Kidney (tissue), 13 donors: ENCODE measurements at regions not wholly inside any gene's neighbourhood (a gene's known extent, or its start where the extent isn't known, plus 50 kb on each side); places are given as distances from the start of the nearest gene placed in this dataset.
A peak's percentile ranks its signal among the peaks of the same experiment; 100 is the strongest.

Source experiments
- DNase-seq, 5 donors: peaks; one replicate each; pipeline ENCODE4 v3.0.0-alpha.2; 2013 to 2020
- FAIRE-seq: peaks from 2 replicates; lab custom pipeline; 2012; peaks lifted over from hg19 to GRCh38; lab: Jason Lieb, UNC
- H3K27ac ChIP-seq, 2 donors: one replicate each; pipeline ENCODE4 v1.7.0; 2013; ENCODE audit warnings: low read depth in 2 of 2, low read length in 2 of 2, inconsistent platforms in 1 of 2
- H3K27me3 ChIP-seq: one replicate; pipeline ENCODE4 v1.7.1; 2013; ENCODE audit warnings: low read length, inconsistent platforms; ENCODE audit not compliant: control insufficient read depth, insufficient read depth
- H3K36me3 ChIP-seq, 3 donors: one replicate each; pipeline versions ENCODE4 v1.7.0 to v1.7.1; 2013; ENCODE audit warnings: low read length in 3 of 3, control low read depth in 1 of 3, inconsistent platforms in 1 of 3; ENCODE audit not compliant: insufficient read depth in 3 of 3, control insufficient read depth in 2 of 3
- H3K4me1 ChIP-seq, 3 donors: one replicate each; pipeline versions ENCODE4 v1.7.0 to v1.7.1; 2013; ENCODE audit warnings: low read length in 3 of 3, inconsistent platforms in 1 of 3, low read depth in 1 of 3; ENCODE audit not compliant: control insufficient read depth in 2 of 3, insufficient read depth in 2 of 3
- H3K4me3 ChIP-seq, 3 donors: one replicate each; pipeline versions ENCODE4 v1.7.0 to v1.8.1; 2013; ENCODE audit warnings: low read length in 3 of 3, control low read depth in 1 of 3, inconsistent platforms in 1 of 3
- H3K9ac ChIP-seq, 3 donors: one replicate each; pipeline versions ENCODE4 v1.7.0 to v1.7.1; 2013; ENCODE audit warnings: low read length in 3 of 3, control low read depth in 1 of 3, inconsistent platforms in 1 of 3
- H3K9me3 ChIP-seq, 3 donors: one replicate each; pipeline versions ENCODE4 v1.7.0 to v1.7.1; 2013; ENCODE audit warnings: low read length in 3 of 3, control low read depth in 1 of 3, inconsistent platforms in 1 of 3; ENCODE audit not compliant: control insufficient read depth in 2 of 3, insufficient read depth in 1 of 3
- intact Hi-C: fragments of 100-400 bp; cut with DNase I; formaldehyde crosslinking; loops from one replicate; pipeline ENCODE4 v1.11.1; 2022
- TF ChIP-seq, protein P1 (sequence below): IDR thresholded peaks from 3 replicates; pipeline ENCODE4 v1.5.1; 2012; ENCODE audit warnings: mild to moderate bottlenecking, moderate library complexity, borderline replicate concordance; ENCODE audit not compliant: insufficient read depth; ENCODE audit errors: extremely low read depth
- donor health status: control.
- donor health status: control.
- donor health status: control.
- donor health status: control.
- donor health status: control.
- donor health status: DM: yes; HTN: yes; CAD: no.
- donor health status: Normal renal cell carcinoma (clear cell type).

DNA sequence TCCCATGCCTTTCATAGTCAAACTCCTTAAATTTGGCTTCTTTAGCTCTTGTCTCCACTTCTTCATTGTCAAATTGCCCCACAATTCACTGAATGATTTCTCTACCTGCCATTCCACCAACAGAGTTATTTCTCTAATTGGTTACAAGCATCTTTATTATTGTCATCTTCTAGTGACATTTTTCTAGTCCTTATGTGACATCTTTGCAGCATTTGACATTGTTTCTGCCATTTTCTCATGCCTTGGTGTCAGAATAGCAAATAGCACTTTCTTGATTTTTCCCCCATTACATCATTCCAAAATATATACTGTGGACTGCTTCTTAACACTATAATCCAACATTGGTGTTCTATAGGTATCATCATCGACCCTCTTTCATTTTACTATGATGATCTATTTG lies 137.7 kb upstream of the HDDC2 start:
- Histone ChIP-seq H3K9ac (no peak overlapping the region), H3K4me1 (no peaks in the 10 kb centered on the region), H3K4me3 (no peak overlapping the region), H3K27me3 (no peaks in the 10 kb centered on the region), H3K27ac (no peak overlapping the region), H3K36me3 (no peaks in the 10 kb centered on the region), H3K9me3 (no peaks in the 10 kb centered on the region)
- intact Hi-C loops: no loop called here
- FAIRE-seq (no peak), DNase-seq (no peak)
- TF ChIP-seq, protein P1, sequence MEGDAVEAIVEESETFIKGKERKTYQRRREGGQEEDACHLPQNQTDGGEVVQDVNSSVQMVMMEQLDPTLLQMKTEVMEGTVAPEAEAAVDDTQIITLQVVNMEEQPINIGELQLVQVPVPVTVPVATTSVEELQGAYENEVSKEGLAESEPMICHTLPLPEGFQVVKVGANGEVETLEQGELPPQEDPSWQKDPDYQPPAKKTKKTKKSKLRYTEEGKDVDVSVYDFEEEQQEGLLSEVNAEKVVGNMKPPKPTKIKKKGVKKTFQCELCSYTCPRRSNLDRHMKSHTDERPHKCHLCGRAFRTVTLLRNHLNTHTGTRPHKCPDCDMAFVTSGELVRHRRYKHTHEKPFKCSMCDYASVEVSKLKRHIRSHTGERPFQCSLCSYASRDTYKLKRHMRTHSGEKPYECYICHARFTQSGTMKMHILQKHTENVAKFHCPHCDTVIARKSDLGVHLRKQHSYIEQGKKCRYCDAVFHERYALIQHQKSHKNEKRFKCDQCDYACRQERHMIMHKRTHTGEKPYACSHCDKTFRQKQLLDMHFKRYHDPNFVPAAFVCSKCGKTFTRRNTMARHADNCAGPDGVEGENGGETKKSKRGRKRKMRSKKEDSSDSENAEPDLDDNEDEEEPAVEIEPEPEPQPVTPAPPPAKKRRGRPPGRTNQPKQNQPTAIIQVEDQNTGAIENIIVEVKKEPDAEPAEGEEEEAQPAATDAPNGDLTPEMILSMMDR: no peak

DNA sequence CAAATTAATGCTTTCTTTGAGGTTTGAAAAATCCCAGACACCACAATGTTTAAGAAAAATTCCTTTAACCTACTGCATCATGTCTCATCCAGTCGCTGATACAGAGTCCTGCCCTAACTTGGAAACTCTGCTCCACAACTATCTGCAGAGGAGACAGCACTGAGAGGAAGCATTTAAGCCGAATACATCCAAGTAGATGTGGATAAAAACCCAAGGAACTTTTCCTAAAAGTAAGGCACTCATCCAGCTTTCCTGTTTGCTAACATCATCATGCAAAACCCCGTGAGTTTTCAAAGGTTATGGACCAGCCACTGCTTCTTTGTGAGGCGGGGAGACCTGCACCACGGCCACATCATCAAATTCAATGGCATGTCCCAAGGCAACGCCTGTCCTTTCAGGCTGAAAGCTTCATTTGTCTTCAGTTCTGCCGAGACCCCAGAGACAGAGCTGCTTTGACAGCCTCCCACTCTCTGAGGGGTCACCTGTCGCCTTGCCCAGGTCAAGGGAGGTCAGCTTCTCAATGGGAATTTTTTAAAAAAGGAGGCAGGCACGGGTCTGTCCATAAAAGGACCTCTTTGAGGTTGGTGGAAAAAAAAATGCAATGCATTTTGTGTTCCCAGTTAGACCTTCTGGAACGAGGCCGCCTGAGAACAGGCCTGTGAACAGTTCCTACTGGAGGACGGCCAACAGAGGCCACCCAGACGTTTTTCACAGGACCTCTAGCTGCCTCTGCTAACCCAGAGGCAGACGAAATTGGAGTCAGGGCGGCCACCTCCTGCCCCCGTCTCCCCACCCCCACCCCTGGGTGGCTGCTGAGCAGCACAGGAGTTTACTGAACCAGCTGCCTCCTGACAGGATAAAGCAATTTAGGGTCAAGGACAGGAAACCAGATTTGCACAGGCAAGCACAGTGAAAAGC lies 142.5 kb upstream of the HDDC2 start:
- FAIRE-seq (no peak), DNase-seq (peak; percentile 46 to 74 (median 57))
- TF ChIP-seq, protein P1: no peak
- Histone ChIP-seq H3K9ac (no peak overlapping the region), H3K9me3 (no peaks in the 10 kb centered on the region), H3K36me3 (no peaks in the 10 kb centered on the region), H3K27ac (no peak overlapping the region), H3K4me3 (no peak overlapping the region), H3K27me3 (no peaks in the 10 kb centered on the region), H3K4me1 (no peaks in the 10 kb centered on the region)
- intact Hi-C loops: no loop called here

DNA sequence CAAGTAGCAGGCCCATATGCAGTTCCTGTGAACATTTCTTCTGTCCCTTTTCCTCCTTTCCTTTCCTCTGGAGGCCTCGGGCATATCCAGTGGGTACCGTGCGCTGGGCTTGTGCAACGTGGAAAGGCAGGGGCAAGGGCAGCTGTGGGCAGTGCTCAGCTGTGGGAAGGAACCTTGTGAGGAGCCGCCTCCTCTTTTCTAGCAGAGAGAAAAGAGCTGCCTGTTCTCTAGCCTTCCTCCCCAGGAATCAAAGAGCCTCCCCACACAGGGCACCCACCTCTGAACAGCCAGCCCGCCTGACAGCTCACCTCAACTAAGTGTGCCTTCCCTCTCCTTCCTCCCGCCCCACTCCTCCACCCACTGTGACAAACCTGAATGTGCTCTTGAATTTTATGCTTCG lies 143.3 kb upstream of the HDDC2 start:
- Histone ChIP-seq H3K9ac (no peak overlapping the region), H3K9me3 (no peaks in the 10 kb centered on the region), H3K4me1 (no peaks in the 10 kb centered on the region), H3K27me3 (no peaks in the 10 kb centered on the region), H3K36me3 (no peaks in the 10 kb centered on the region), H3K4me3 (no peak overlapping the region), H3K27ac (no peak overlapping the region)
- TF ChIP-seq, protein P1: no peak
- DNase-seq: no peak
- FAIRE-seq: no peak
- intact Hi-C loops: no loop called here
